ENCODE measurements at regions not wholly inside any gene's neighbourhood (a gene's known extent, or its start where the extent isn't known, plus 50 kb on each side); places are given as distances from the start of the nearest gene placed in this dataset.
"Not testable (repeated sequence)": the region's sequence is repeated elsewhere in the genome, so short reads cannot be mapped to it uniquely, and the experiment has no call there.

- no peak for DNase-seq (ENCODE audit: low spot score)
These were observed 1093.4 kb upstream of the FLRT2 start for GRCh38 chr14:84436528-84436927.

- DNase-seq (ENCODE audit: low spot score): no peak
These were observed 1087.4 kb upstream of the FLRT2 start for GRCh38 chr14:84442521-84442920.

- DNase-seq (ENCODE audit: low spot score): no peak
These were observed 1084.5 kb upstream of the FLRT2 start for GRCh38 chr14:84445486-84445885.

- DNase-seq (ENCODE audit: low spot score): no peak
These were observed 1083.7 kb upstream of the FLRT2 start for GRCh38 chr14:84446250-84446649.

GRCh38 chr14:84453307-84453950 is 1076.5 kb upstream of the FLRT2 start:
- DNase-seq (ENCODE audit: low spot score): no peak

GRCh38 chr14:84454114-84454513 is 1075.8 kb upstream of the FLRT2 start:
- no peak for DNase-seq (ENCODE audit: low spot score)

- DNase-seq (ENCODE audit: low spot score): no peak
These were observed 1073.0 kb upstream of the FLRT2 start for GRCh38 chr14:84456946-84457345.

- peak; percentile 53 for DNase-seq (ENCODE audit: low spot score)
These were observed 1071.1 kb upstream of the FLRT2 start for GRCh38 chr14:84458881-84459280.

- DNase-seq (ENCODE audit: low spot score): no peak
These were observed 1064.1 kb upstream of the FLRT2 start for GRCh38 chr14:84465880-84466279.

GRCh38 chr14:84468153-84468552 is 1061.8 kb upstream of the FLRT2 start:
- DNase-seq (ENCODE audit: low spot score): no peak

GRCh38 chr14:84477996-84478395 is 1051.9 kb upstream of the FLRT2 start:
- DNase-seq (ENCODE audit: low spot score): no peak

GRCh38 chr14:84482256-84483071 is 1047.5 kb upstream of the FLRT2 start:
- DNase-seq (ENCODE audit: low spot score): no peak

- no peak for DNase-seq (ENCODE audit: low spot score)
These were observed 1046.9 kb upstream of the FLRT2 start for GRCh38 chr14:84483072-84483420.

- DNase-seq (ENCODE audit: low spot score): not testable (repeated sequence)
These were observed 1045.7 kb upstream of the FLRT2 start for GRCh38 chr14:84484243-84484642.

- DNase-seq (ENCODE audit: low spot score): no peak
These were observed 1044.9 kb upstream of the FLRT2 start for GRCh38 chr14:84485036-84485435.

GRCh38 chr14:84490081-84490480 is 1039.9 kb upstream of the FLRT2 start:
- no peak for DNase-seq (ENCODE audit: low spot score)

- DNase-seq (ENCODE audit: low spot score): no peak
These were observed 1037.3 kb upstream of the FLRT2 start for GRCh38 chr14:84492685-84493084.

GRCh38 chr14:84493779-84494178 is 1036.2 kb upstream of the FLRT2 start:
- DNase-seq (ENCODE audit: low spot score): no peak

- no peak for DNase-seq (ENCODE audit: low spot score)
These were observed 1033.3 kb upstream of the FLRT2 start for GRCh38 chr14:84496677-84497076.

- DNase-seq (ENCODE audit: low spot score): not testable (repeated sequence)
These were observed 1017.1 kb upstream of the FLRT2 start for GRCh38 chr14:84512823-84513222.

GRCh38 chr14:84519836-84520235 is 1010.1 kb upstream of the FLRT2 start:
- DNase-seq (ENCODE audit: low spot score): no peak

- no peak for DNase-seq (ENCODE audit: low spot score)
These were observed 1009.1 kb upstream of the FLRT2 start for GRCh38 chr14:84520711-84521338.

GRCh38 chr14:84523746-84524145 is 1006.2 kb upstream of the FLRT2 start:
- no peak for DNase-seq (ENCODE audit: low spot score)

Data from Ammon's horn (tissue), 1 donor.